K562 (cell line): ENCODE measurements at regions not wholly inside any gene's neighbourhood (a gene's known extent, or its start where the extent isn't known, plus 50 kb on each side); places are given as distances from the start of the nearest gene placed in this dataset.

ENCODE experiments used
- EHMT2 ChIP-seq: fragments of 450-650 bp; IDR thresholded peaks from 2 replicates; pipeline ENCODE4 v1.6.1; 2018; ENCODE audit warnings: antibody characterized with exemption
- ETS2 ChIP-seq: IDR thresholded peaks from 2 replicates; pipeline ENCODE4 v1.6.1; 2016; ENCODE audit warnings: borderline replicate concordance, missing genetic modification characterization, mild to moderate bottlenecking, moderate library complexity, missing compliant biosample characterization; ENCODE audit not compliant: poor library complexity, severe bottlenecking
- HDGF ChIP-seq: fragments of 450-650 bp; IDR thresholded peaks from 2 replicates; pipeline ENCODE4 v1.6.1; 2016
- MGA ChIP-seq: fragments of 450-650 bp; IDR thresholded peaks from 2 replicates; pipeline ENCODE4 v1.6.1; 2016; ENCODE audit warnings: mild to moderate bottlenecking, moderate library complexity
- NR2C2 ChIP-seq, 2 experiments: fragments of 200-800 bp in 1 of 2; sonication (Bioruptor generic) in 1 of 2; sonication (generic) in 1 of 2; formaldehyde crosslinking in 1 of 2; IDR thresholded peaks; 2 replicates each; pipeline versions ENCODE4 v1.6.1 to v1.8.0; 2016 to 2022; ENCODE audit warnings: mild to moderate bottlenecking in 1 of 2, missing compliant biosample characterization in 1 of 2, missing genetic modification characterization in 1 of 2, missing genetic modification reagents in 1 of 2
- RBM14 ChIP-seq: fragments of 200-400 bp; formaldehyde crosslinking; IDR thresholded peaks from 2 replicates; pipeline ENCODE4 v1.6.1; 2018; ENCODE audit warnings: low read depth, mild to moderate bottlenecking, low read length, moderate library complexity, borderline replicate concordance; ENCODE audit not compliant: insufficient read depth
- ZBTB26 ChIP-seq: fragments of 450-650 bp; formaldehyde crosslinking; IDR thresholded peaks from 2 replicates; pipeline ENCODE4 v1.4.0; 2022; ENCODE audit warnings: missing genetic modification characterization
- ZNF79 ChIP-seq: fragments of 250-450 bp; sonication (Bioruptor Pico); IDR thresholded peaks from 2 replicates; pipeline ENCODE4 v1.4.0; 2020; ENCODE audit warnings: low read depth, mild to moderate bottlenecking, moderate library complexity

GRCh38 chr9:73838871-73839270 is 658.3 kb upstream of the RORB start (continued):
- no peak for TF ChIP-seq MGA
- no peak for TF ChIP-seq ZNF79
- no peak for TF ChIP-seq ETS2 (tag)
- no peak for TF ChIP-seq EHMT2
- TF ChIP-seq ZBTB26 (CRISPR knock-in tag): no peak
- no peak for TF ChIP-seq RBM14
- no peak for TF ChIP-seq NR2C2 (CRISPR knock-in tag; IDR thresholded peaks at IDR 0.05)
- TF ChIP-seq NR2C2 (tag; IDR thresholded peaks at IDR 0.05): no peak
- no peak for TF ChIP-seq HDGF
- TF ChIP-seq, all 486 proteins: peak for 0
